DND-41 (cell line): ENCODE measurements at regions not wholly inside any gene's neighbourhood (a gene's known extent, or its start where the extent isn't known, plus 50 kb on each side); places are given as distances from the start of the nearest gene placed in this dataset.

Experiments
- ATAC-seq: fragments of 200-7000 bp; cut with Tn5 transposase; 3 replicates; pipeline ENCODE4 v1.9.1; 2021; ENCODE audit warnings: low read depth; ENCODE audit not compliant: insufficient read depth
- DNase-seq: peaks from one replicate; pipeline ENCODE4 v3.0.0-alpha.2; 2020
- H2AFZ ChIP-seq: 2 replicates; pipeline ENCODE4 v1.6.0; 2012; ENCODE audit warnings: low read depth, low read length
- H3K27ac ChIP-seq: 2 replicates; pipeline ENCODE4 v1.5.1; 2012; ENCODE audit warnings: low read length, inconsistent platforms
- H3K27me3 ChIP-seq: fragments of 200-600 bp; sonication (generic); 2 replicates; pipeline ENCODE4 v1.6.0; 2012; ENCODE audit warnings: low read length, mild to moderate bottlenecking, inconsistent platforms; ENCODE audit not compliant: insufficient read depth, poor library complexity
- H3K36me3 ChIP-seq: 2 replicates; pipeline ENCODE4 v1.5.1; 2012; ENCODE audit warnings: low read length, inconsistent platforms; ENCODE audit not compliant: insufficient read depth
- H3K4me1 ChIP-seq: 2 replicates; pipeline ENCODE4 v1.5.1; 2012; ENCODE audit warnings: mild to moderate bottlenecking, low read length; ENCODE audit not compliant: insufficient read depth
- H3K4me2 ChIP-seq: 2 replicates; pipeline ENCODE4 v1.6.0; 2012; ENCODE audit warnings: mild to moderate bottlenecking, moderate library complexity, low read length, inconsistent platforms; ENCODE audit not compliant: insufficient read depth
- H3K4me3 ChIP-seq, 2 experiments: fragments of 200-600 bp in 1 of 2; shearing (Covaris generic) in 1 of 2; 2 replicates each; pipeline ENCODE4 v1.5.1; 2012 to 2016; ENCODE audit warnings: inconsistent platforms in 2 of 2, low read length in 2 of 2, mild to moderate bottlenecking in 2 of 2, low read depth in 1 of 2, moderate library complexity in 1 of 2
- H3K79me2 ChIP-seq: 2 replicates; pipeline ENCODE4 v1.6.0; 2012; ENCODE audit warnings: low read length, inconsistent platforms; ENCODE audit not compliant: insufficient read depth
- H3K9ac ChIP-seq: 2 replicates; pipeline ENCODE4 v1.6.0; 2012; ENCODE audit warnings: low read depth, mild to moderate bottlenecking, inconsistent platforms, low read length, moderate library complexity
- H3K9me3 ChIP-seq: 2 replicates; pipeline ENCODE4 v1.5.1; 2012; ENCODE audit warnings: low read length, moderate library complexity, mild to moderate bottlenecking, inconsistent platforms; ENCODE audit not compliant: insufficient read depth, severe bottlenecking
- H4K20me1 ChIP-seq: 2 replicates; pipeline ENCODE4 v1.6.0; 2012; ENCODE audit warnings: low read length; ENCODE audit not compliant: insufficient read depth
- CTCF ChIP-seq: IDR thresholded peaks from 2 replicates; pipeline ENCODE4 v1.5.1; 2012; ENCODE audit warnings: borderline replicate concordance, low read length, moderate library complexity, mild to moderate bottlenecking; ENCODE audit not compliant: poor library complexity, severe bottlenecking; ENCODE audit errors: extremely low read depth
- EZH2 ChIP-seq: IDR thresholded peaks from 3 replicates; pipeline ENCODE4 v1.6.1; 2012; ENCODE audit warnings: borderline replicate concordance, low read depth, mild to moderate bottlenecking, moderate library complexity, low read length, inconsistent platforms; ENCODE audit not compliant: severe bottlenecking

GRCh38 chr16:73304008-73304774 lies 256.3 kb upstream of the ZFHX3 start:
- no peak overlapping the region for H3K4me3 ChIP-seq
- H2AFZ ChIP-seq, result no peak overlapping the region
- H3K36me3 ChIP-seq, result no peaks in the 10 kb centered on the region
- no peaks in the 10 kb centered on the region for H3K4me1 ChIP-seq
- DNase-seq (no peak), ATAC-seq (no peak)
- no peak overlapping the region for H3K27ac ChIP-seq
- H3K9ac ChIP-seq, result no peak overlapping the region
- H4K20me1 ChIP-seq, result no peaks in the 10 kb centered on the region
- H3K9me3 ChIP-seq, result no peaks in the 10 kb centered on the region
- H3K79me2 ChIP-seq, result no peaks in the 10 kb centered on the region
- TF ChIP-seq EZH2 (no peak), CTCF (no peak)
- H3K27me3 ChIP-seq, result no peaks in the 10 kb centered on the region
- H3K4me2 ChIP-seq, result no peak overlapping the region

GRCh38 chr16:73302942-73303341 lies 255.0 kb upstream of the ZFHX3 start:
- H3K4me2 ChIP-seq, result no peak overlapping the region
- no peaks in the 10 kb centered on the region for H4K20me1 ChIP-seq

GRCh38 chr16:73301984-73302383 lies 254.1 kb upstream of the ZFHX3 start:
- H3K4me2 ChIP-seq, result no peak overlapping the region
- no peak overlapping the region for H3K27ac ChIP-seq
- TF ChIP-seq CTCF, result no peak
- no peak for TF ChIP-seq EZH2
- no peaks in the 10 kb centered on the region for H3K4me1 ChIP-seq
- no peak overlapping the region for H2AFZ ChIP-seq
- H3K36me3 ChIP-seq, result no peaks in the 10 kb centered on the region
- no peak for DNase-seq
- H3K79me2 ChIP-seq, result no peaks in the 10 kb centered on the region
- H3K4me3 ChIP-seq, result no peak overlapping the region
- H3K9me3 ChIP-seq, result no peaks in the 10 kb centered on the region
- no peaks in the 10 kb centered on the region for H3K27me3 ChIP-seq
- H4K20me1 ChIP-seq, result no peaks in the 10 kb centered on the region
- no peak overlapping the region for H3K9ac ChIP-seq
- ATAC-seq, result no peak

More at GRCh38 chr16:73302942-73303341, 255.0 kb upstream of the ZFHX3 start:
- no peaks in the 10 kb centered on the region for H3K79me2 ChIP-seq
- no peak overlapping the region for H3K27ac ChIP-seq
- no peaks in the 10 kb centered on the region for H3K36me3 ChIP-seq
- ATAC-seq (no peak), DNase-seq (no peak)
- no peak overlapping the region for H3K4me3 ChIP-seq
- H3K9ac ChIP-seq, result no peak overlapping the region
- no peaks in the 10 kb centered on the region for H3K9me3 ChIP-seq
- no peaks in the 10 kb centered on the region for H3K4me1 ChIP-seq
- no peaks in the 10 kb centered on the region for H3K27me3 ChIP-seq
- TF ChIP-seq CTCF (no peak), EZH2 (no peak)
- no peak overlapping the region for H2AFZ ChIP-seq

GRCh38 chr16:73299346-73299745 lies 251.4 kb upstream of the ZFHX3 start:
- Histone ChIP-seq H3K27ac (no peak overlapping the region), H2AFZ (no peak overlapping the region), H3K9me3 (no peaks in the 10 kb centered on the region), H3K27me3 (no peaks in the 10 kb centered on the region), H4K20me1 (no peaks in the 10 kb centered on the region), H3K9ac (no peak overlapping the region), H3K79me2 (no peaks in the 10 kb centered on the region), H3K36me3 (no peaks in the 10 kb centered on the region), H3K4me2 (no peak overlapping the region), H3K4me1 (no peaks in the 10 kb centered on the region), H3K4me3 (no peak overlapping the region)
- ATAC-seq (no peak), DNase-seq (no peak)
- TF ChIP-seq EZH2 (no peak), CTCF (no peak)
